Osteocyte (in vitro differentiated cells): ENCODE measurements at regions not wholly inside any gene's neighbourhood (a gene's known extent, or its start where the extent isn't known, plus 50 kb on each side); places are given as distances from the start of the nearest gene placed in this dataset.

ENCODE experiments used
- DNase-seq: peaks from one replicate; pipeline ENCODE4 v3.0.0; 2021; ENCODE audit warnings: mixed read lengths; ENCODE audit not compliant: unreplicated experiment; ENCODE audit errors: extremely low spot score
- H3K27ac Mint-ChIP-seq: one replicate; pipeline ENCODE4 v1.8.0; 2021; ENCODE audit warnings: mild to moderate bottlenecking, mixed read lengths; ENCODE audit not compliant: unreplicated experiment
- H3K27me3 Mint-ChIP-seq: one replicate; pipeline ENCODE4 v1.8.0; 2021; ENCODE audit warnings: mixed read lengths; ENCODE audit not compliant: unreplicated experiment
- H3K36me3 Mint-ChIP-seq: one replicate; pipeline ENCODE4 v1.8.0; 2021; ENCODE audit warnings: mixed read lengths; ENCODE audit not compliant: unreplicated experiment
- H3K4me1 Mint-ChIP-seq: one replicate; pipeline ENCODE4 v1.8.0; 2021; ENCODE audit warnings: mixed read lengths; ENCODE audit not compliant: unreplicated experiment
- H3K4me3 Mint-ChIP-seq: one replicate; pipeline ENCODE4 v1.8.0; 2021; ENCODE audit warnings: mild to moderate bottlenecking, moderate library complexity, mixed read lengths; ENCODE audit not compliant: unreplicated experiment
- H3K9me3 Mint-ChIP-seq: one replicate; pipeline ENCODE4 v1.8.0; 2021; ENCODE audit warnings: mixed read lengths; ENCODE audit not compliant: unreplicated experiment
- CTCF ChIP-seq: fragments of 200-600 bp; sonication (generic); IDR thresholded peaks from 2 replicates; pipeline ENCODE4 v1.5.0; 2021; ENCODE audit warnings: antibody characterized with exemption, mild to moderate bottlenecking, moderate library complexity

DNA sequence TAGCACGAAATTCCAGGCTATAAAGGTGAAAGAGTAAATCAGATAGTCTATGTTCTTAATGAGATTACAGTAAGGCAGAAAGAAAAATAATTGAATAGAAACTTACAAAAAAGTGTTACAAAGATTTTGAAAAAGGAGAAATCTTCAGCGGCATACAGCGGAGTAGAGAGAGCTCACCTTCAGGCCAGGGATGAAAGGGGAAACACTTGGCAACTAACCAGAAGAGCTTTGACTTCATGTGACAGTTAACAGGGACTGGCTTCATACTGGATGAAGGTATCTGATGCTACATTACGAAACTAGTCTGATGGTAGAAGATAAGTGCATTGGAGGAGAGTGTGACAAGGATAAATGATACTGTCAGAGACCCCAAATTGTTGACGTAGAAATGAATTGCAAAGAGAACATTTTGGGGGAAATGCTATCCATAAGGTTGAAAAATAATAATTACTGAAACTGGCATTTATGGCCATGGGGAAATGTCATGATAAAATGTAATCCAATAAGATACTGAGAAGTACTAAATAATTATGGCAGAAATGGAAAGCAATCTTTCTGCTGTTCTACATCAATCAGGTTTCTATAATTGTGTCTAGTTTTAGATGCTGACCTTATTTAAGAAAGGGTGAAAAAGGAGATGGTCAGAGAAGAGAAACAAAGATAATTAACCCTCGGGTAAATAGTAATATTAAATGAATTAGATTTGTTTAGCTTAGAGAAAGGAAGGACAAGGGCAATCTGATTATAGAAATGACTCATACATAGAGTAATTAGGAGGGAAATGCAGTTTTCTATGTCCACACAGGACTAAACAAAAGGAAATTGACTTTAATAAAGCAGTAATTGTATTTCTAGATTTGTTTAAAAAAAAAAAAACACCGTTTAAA lies 808.7 kb downstream of the NCAM2 start:
- Mint-ChIP-seq H3K27me3 (no peaks in the 10 kb centered on the region), H3K4me1 (peaks cover 1% of the 10 kb centered on the region), H3K4me3 (no peak overlapping the region), H3K27ac (no peak overlapping the region), H3K9me3 (no peaks in the 10 kb centered on the region), H3K36me3 (no peaks in the 10 kb centered on the region)
- TF ChIP-seq CTCF: no peak
- no peak for DNase-seq

DNA sequence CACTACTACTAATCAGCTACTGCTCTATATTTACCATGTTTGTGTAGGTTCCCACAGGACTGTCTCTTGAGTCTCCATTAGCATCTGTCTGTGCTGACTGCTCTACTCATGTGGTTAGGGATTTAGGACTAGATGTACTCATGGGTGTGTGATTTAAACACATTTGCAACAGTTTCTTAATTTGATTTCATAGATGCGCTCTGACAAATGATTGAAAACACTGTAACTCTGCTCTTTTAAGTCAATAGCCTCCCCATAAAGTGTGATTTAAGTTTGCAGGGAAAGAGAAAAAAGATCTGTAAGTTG lies 809.3 kb downstream of the NCAM2 start:
- Mint-ChIP-seq H3K9me3 (no peaks in the 10 kb centered on the region), H3K36me3 (no peaks in the 10 kb centered on the region), H3K4me1 (peaks cover 1% of the 10 kb centered on the region), H3K27me3 (no peaks in the 10 kb centered on the region), H3K27ac (no peak overlapping the region), H3K4me3 (no peak overlapping the region)
- no peak for DNase-seq
- no peak for TF ChIP-seq CTCF

DNA sequence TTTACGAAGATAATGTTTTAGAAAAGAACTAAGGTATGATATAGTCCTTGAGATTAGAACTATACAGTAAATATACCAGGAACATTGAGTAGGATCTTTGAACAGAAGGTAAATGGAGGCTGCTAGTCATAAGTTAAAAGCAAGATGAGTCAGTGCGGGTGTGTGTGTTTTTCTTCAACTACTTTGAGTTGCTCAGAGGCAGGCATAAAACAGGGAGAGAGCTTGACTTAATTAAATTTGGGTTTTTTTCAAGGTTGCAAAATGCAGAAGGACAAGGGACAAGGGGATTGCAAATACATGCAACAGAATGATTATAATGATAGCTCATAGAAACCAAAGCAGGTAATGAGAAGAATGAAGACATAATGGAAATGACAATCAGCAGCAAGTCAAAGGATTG lies 815.1 kb downstream of the NCAM2 start:
- TF ChIP-seq CTCF: no peak
- no peaks in the 10 kb centered on the region for H3K36me3 Mint-ChIP-seq
- H3K9me3 Mint-ChIP-seq: no peaks in the 10 kb centered on the region
- H3K4me1 Mint-ChIP-seq: no peaks in the 10 kb centered on the region
- H3K27ac Mint-ChIP-seq: no peak overlapping the region
- H3K27me3 Mint-ChIP-seq: no peaks in the 10 kb centered on the region
- no peak for DNase-seq
- no peak overlapping the region for H3K4me3 Mint-ChIP-seq

DNA sequence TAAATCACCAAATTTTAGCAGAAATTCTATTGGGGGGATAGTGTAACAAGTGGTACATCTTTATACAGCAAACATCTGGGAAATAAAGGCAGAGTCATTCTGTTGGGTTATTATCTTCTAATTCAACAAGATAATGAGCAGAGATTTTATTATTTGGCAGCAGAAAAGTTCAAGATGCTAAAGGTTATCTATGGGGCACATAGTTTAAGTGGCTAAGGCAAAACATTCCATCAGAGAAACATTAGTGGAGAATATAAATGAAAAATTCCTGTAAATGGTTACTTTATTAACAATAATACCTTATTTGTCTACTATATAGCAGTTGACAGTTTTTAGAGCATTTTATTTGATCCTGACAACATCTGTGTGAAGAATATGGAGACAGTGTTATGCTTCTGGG lies 815.7 kb downstream of the NCAM2 start:
- Mint-ChIP-seq H3K4me1 (no peaks in the 10 kb centered on the region), H3K27ac (no peak overlapping the region), H3K9me3 (no peaks in the 10 kb centered on the region), H3K36me3 (no peaks in the 10 kb centered on the region), H3K27me3 (no peaks in the 10 kb centered on the region), H3K4me3 (no peak overlapping the region)
- TF ChIP-seq CTCF: no peak
- no peak for DNase-seq

- DNase-seq: no peak
- H3K36me3 Mint-ChIP-seq: no peaks in the 10 kb centered on the region
- TF ChIP-seq CTCF: no peak
- no peaks in the 10 kb centered on the region for H3K27me3 Mint-ChIP-seq
- no peak overlapping the region for H3K27ac Mint-ChIP-seq
- no peaks in the 10 kb centered on the region for H3K4me1 Mint-ChIP-seq
- H3K4me3 Mint-ChIP-seq: no peak overlapping the region
- H3K9me3 Mint-ChIP-seq: peaks cover 3% of the 10 kb centered on the region
Observed at GRCh38 chr21:21816778-21817177, 818.6 kb downstream of the NCAM2 start.
